PFSK-1 (cell line): ENCODE measurements at regions not wholly inside any gene's neighbourhood (a gene's known extent, or its start where the extent isn't known, plus 50 kb on each side); places are given as distances from the start of the nearest gene placed in this dataset.

Source experiments
- POLR2AphosphoS5 ChIP-seq: IDR thresholded peaks from 2 replicates; pipeline ENCODE4 v1.6.1; 2012; ENCODE audit warnings: low read depth, mild to moderate bottlenecking, control low read depth, low read length, moderate library complexity
- SIN3A ChIP-seq: IDR thresholded peaks from 2 replicates; pipeline ENCODE4 v1.6.1; 2012; ENCODE audit warnings: mild to moderate bottlenecking, low read length, moderate library complexity, borderline replicate concordance; ENCODE audit not compliant: insufficient read depth
- TAF1 ChIP-seq: IDR thresholded peaks from 2 replicates; pipeline ENCODE4 v1.6.1; 2012; ENCODE audit warnings: low read length, control low read depth, borderline replicate concordance; ENCODE audit not compliant: insufficient read depth
- TF ChIP-seq, protein P1 (sequence below), 2 experiments: IDR thresholded peaks; 2 replicates each; pipeline versions ENCODE4 v1.6.1 to v1.8.0; 2011 to 2012; ENCODE audit warnings: low read depth in 2 of 2, low read length in 2 of 2, control low read depth in 1 of 2, inconsistent platforms in 1 of 2, mild to moderate bottlenecking in 1 of 2, moderate library complexity in 1 of 2; ENCODE audit not compliant: insufficient read depth in 1 of 2

DNA sequence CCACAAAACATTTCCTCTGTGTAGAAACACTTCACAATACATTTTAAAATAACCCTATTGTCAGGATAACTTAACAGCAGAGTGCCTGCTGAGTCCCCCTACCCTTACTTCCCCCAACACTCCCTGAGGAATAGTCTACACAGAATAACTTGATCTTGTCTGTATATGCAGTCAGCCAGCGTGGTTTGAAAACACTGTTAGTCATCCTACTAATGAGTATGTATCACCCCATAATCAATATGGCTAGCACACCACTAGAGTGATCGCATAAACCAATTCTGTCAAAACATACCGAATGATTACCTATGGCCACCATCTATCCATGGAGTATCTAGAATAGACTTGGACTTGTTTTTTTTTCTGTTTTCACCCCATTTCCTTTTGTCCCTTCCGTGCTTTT, 152.7 kb upstream of the NECTIN3 start:
- TF ChIP-seq POLR2AphosphoS5 (no peak), SIN3A (no peak), TAF1 (no peak)
- TF ChIP-seq, protein P1, sequence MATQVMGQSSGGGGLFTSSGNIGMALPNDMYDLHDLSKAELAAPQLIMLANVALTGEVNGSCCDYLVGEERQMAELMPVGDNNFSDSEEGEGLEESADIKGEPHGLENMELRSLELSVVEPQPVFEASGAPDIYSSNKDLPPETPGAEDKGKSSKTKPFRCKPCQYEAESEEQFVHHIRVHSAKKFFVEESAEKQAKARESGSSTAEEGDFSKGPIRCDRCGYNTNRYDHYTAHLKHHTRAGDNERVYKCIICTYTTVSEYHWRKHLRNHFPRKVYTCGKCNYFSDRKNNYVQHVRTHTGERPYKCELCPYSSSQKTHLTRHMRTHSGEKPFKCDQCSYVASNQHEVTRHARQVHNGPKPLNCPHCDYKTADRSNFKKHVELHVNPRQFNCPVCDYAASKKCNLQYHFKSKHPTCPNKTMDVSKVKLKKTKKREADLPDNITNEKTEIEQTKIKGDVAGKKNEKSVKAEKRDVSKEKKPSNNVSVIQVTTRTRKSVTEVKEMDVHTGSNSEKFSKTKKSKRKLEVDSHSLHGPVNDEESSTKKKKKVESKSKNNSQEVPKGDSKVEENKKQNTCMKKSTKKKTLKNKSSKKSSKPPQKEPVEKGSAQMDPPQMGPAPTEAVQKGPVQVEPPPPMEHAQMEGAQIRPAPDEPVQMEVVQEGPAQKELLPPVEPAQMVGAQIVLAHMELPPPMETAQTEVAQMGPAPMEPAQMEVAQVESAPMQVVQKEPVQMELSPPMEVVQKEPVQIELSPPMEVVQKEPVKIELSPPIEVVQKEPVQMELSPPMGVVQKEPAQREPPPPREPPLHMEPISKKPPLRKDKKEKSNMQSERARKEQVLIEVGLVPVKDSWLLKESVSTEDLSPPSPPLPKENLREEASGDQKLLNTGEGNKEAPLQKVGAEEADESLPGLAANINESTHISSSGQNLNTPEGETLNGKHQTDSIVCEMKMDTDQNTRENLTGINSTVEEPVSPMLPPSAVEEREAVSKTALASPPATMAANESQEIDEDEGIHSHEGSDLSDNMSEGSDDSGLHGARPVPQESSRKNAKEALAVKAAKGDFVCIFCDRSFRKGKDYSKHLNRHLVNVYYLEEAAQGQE (IDR thresholded peaks at IDR 0.05; ENCODE audit: insufficient read depth in 1 of 2, low read depth in 2 of 2, low read length in 2 of 2) = no peak
